Stomach (tissue), 4 donors: ENCODE measurements at regions not wholly inside any gene's neighbourhood (a gene's known extent, or its start where the extent isn't known, plus 50 kb on each side); places are given as distances from the start of the nearest gene placed in this dataset.

Experiments
- EP300 ChIP-seq: sonication (generic); formaldehyde crosslinking; IDR thresholded peaks from one replicate; pipeline ENCODE4 v1.6.1; 2017; ENCODE audit warnings: antibody characterized with exemption
- POLR2A ChIP-seq, 4 donors: fragments of 450-650 bp; IDR thresholded peaks; one replicate each; pipeline ENCODE4 v1.6.1; 2016; ENCODE audit warnings: antibody characterized with exemption in 4 of 4, control low read depth in 2 of 4, mild to moderate bottlenecking in 1 of 4, moderate library complexity in 1 of 4
- POLR2AphosphoS5 ChIP-seq, 3 donors: sonication (generic); formaldehyde crosslinking; IDR thresholded peaks; one replicate each; pipeline ENCODE4 v1.6.1; 2016; ENCODE audit warnings: antibody characterized with exemption in 3 of 3
- TF ChIP-seq, protein P1 (sequence below), 7 experiments: fragments of 450-650 bp in 4 of 7; fragments of 200-600 bp in 3 of 7; sonication (generic) in 3 of 7; IDR thresholded peaks; one replicate each; pipeline ENCODE4 v1.5.1; 2016 to 2019; ENCODE audit warnings: antibody characterized with exemption in 7 of 7, control low read depth in 2 of 7, mild to moderate bottlenecking in 1 of 7

GRCh38 chr4:156158747-156159146, 205.1 kb upstream of the CTSO start:
- TF ChIP-seq, protein P1, sequence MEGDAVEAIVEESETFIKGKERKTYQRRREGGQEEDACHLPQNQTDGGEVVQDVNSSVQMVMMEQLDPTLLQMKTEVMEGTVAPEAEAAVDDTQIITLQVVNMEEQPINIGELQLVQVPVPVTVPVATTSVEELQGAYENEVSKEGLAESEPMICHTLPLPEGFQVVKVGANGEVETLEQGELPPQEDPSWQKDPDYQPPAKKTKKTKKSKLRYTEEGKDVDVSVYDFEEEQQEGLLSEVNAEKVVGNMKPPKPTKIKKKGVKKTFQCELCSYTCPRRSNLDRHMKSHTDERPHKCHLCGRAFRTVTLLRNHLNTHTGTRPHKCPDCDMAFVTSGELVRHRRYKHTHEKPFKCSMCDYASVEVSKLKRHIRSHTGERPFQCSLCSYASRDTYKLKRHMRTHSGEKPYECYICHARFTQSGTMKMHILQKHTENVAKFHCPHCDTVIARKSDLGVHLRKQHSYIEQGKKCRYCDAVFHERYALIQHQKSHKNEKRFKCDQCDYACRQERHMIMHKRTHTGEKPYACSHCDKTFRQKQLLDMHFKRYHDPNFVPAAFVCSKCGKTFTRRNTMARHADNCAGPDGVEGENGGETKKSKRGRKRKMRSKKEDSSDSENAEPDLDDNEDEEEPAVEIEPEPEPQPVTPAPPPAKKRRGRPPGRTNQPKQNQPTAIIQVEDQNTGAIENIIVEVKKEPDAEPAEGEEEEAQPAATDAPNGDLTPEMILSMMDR (IDR thresholded peaks at IDR 0.05), result no peak
- TF ChIP-seq POLR2AphosphoS5 (IDR thresholded peaks at IDR 0.05), result no peak
- TF ChIP-seq POLR2A (IDR thresholded peaks at IDR 0.05), result no peak
- TF ChIP-seq EP300, result no peak
